MCF 10A (cell line): ENCODE measurements at regions not wholly inside any gene's neighbourhood (a gene's known extent, or its start where the extent isn't known, plus 50 kb on each side); places are given as distances from the start of the nearest gene placed in this dataset.
"Not testable (repeated sequence)": the region's sequence is repeated elsewhere in the genome, so short reads cannot be mapped to it uniquely, and the experiment has no call there.

ENCODE experiments used
- BruUV-seq: library from RNA; stranded (reverse); fragments of 400-500 nt; replicated peaks from 2 replicates; lab custom pipeline; 2021; lab: Mats Ljungman, UMichigan
- CTCF ChIA-PET: fragments of 300-600 bp; sonication (Branson Sonifier 250); formaldehyde crosslinking; extraction: SDS; loops from one replicate; lab custom pipeline; 2021; ENCODE audit warnings: antibody characterized with exemption, inconsistent platforms; lab: Yijun Ruan, JAX
- POLR2A ChIA-PET: fragments of 300-600, 350-650 bp; sonication (Branson Sonifier 250); formaldehyde crosslinking; extraction: SDS; loops from one replicate; lab custom pipeline; 2020; ENCODE audit warnings: antibody characterized with exemption, inconsistent platforms; lab: Yijun Ruan, JAX
- DNase-seq: peaks from one replicate; pipeline ENCODE4 v3.0.0-alpha.2; 2018; ENCODE audit not compliant: unreplicated experiment
- H3K27ac Mint-ChIP-seq: one replicate; pipeline ENCODE4 v1.8.0; 2022; ENCODE audit warnings: mild to moderate bottlenecking, low read depth, mixed read lengths; ENCODE audit not compliant: unreplicated experiment
- H3K27me3 Mint-ChIP-seq: one replicate; pipeline ENCODE4 v1.8.0; 2022; ENCODE audit warnings: mixed read lengths; ENCODE audit not compliant: insufficient read depth, unreplicated experiment
- H3K36me3 Mint-ChIP-seq: one replicate; pipeline ENCODE4 v1.8.0; 2022; ENCODE audit warnings: mild to moderate bottlenecking, moderate library complexity, mixed read lengths; ENCODE audit not compliant: insufficient read depth, unreplicated experiment
- H3K4me1 Mint-ChIP-seq: one replicate; pipeline ENCODE4 v1.8.0; 2022; ENCODE audit warnings: mixed read lengths; ENCODE audit not compliant: insufficient read depth, unreplicated experiment
- H3K4me3 Mint-ChIP-seq: one replicate; pipeline ENCODE4 v1.8.0; 2022; ENCODE audit warnings: mild to moderate bottlenecking, moderate library complexity, mixed read lengths; ENCODE audit not compliant: unreplicated experiment
- H3K9me3 Mint-ChIP-seq: one replicate; pipeline ENCODE4 v1.8.0; 2022; ENCODE audit warnings: mixed read lengths; ENCODE audit not compliant: unreplicated experiment
- intact Hi-C: fragments of 100-400 bp; cut with micrococcal nuclease; formaldehyde crosslinking; loops from 2 replicates; pipeline ENCODE4 v1.14.1; 2022
- TF ChIP-seq, protein P1 (sequence below): fragments of 200-600 bp; IDR thresholded peaks from one replicate; pipeline ENCODE4 v1.8.0; 2022; ENCODE audit warnings: antibody characterized with exemption, mild to moderate bottlenecking; ENCODE audit not compliant: unreplicated experiment

DNA sequence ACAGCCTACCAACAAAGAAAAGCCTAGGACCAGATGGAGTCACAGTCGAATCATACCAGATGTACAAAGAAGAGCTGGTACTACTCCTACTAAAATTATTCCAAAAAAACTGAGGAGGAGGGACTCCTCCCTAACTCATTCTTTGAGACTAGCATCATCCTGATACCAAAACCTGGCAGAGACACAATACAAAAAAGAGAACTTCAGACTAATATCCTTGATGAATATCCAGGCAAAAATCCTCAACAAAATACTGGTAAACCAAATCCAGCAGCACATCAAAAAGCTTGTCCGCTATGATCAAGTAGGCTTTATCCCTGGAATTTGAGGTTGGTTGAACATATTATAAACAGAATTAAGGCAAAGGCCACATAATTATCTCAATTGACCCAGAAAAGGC, 900.4 kb upstream of the ARRDC3 start:
- H3K9me3 Mint-ChIP-seq, result peaks cover 16% of the 10 kb centered on the region
- CTCF ChIA-PET, result interaction anchor here (0.5 to 0.6 kb wide), 2 partner anchors 26 to 42 kb away, joined by 3 read pairs; no protein-coding TSS in a partner anchor
- H3K4me3 Mint-ChIP-seq, result no peak overlapping the region
- intact Hi-C loops, result no loop called here
- H3K36me3 Mint-ChIP-seq, result no peaks in the 10 kb centered on the region
- H3K4me1 Mint-ChIP-seq, result no peaks in the 10 kb centered on the region
- no TSS peak for BruUV-seq
- H3K27ac Mint-ChIP-seq, result no peak overlapping the region
- TF ChIP-seq, protein P1, sequence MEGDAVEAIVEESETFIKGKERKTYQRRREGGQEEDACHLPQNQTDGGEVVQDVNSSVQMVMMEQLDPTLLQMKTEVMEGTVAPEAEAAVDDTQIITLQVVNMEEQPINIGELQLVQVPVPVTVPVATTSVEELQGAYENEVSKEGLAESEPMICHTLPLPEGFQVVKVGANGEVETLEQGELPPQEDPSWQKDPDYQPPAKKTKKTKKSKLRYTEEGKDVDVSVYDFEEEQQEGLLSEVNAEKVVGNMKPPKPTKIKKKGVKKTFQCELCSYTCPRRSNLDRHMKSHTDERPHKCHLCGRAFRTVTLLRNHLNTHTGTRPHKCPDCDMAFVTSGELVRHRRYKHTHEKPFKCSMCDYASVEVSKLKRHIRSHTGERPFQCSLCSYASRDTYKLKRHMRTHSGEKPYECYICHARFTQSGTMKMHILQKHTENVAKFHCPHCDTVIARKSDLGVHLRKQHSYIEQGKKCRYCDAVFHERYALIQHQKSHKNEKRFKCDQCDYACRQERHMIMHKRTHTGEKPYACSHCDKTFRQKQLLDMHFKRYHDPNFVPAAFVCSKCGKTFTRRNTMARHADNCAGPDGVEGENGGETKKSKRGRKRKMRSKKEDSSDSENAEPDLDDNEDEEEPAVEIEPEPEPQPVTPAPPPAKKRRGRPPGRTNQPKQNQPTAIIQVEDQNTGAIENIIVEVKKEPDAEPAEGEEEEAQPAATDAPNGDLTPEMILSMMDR, result no peak
- no peak for DNase-seq
- no peaks in the 10 kb centered on the region for H3K27me3 Mint-ChIP-seq
- POLR2A ChIA-PET, result no interaction called here

DNA sequence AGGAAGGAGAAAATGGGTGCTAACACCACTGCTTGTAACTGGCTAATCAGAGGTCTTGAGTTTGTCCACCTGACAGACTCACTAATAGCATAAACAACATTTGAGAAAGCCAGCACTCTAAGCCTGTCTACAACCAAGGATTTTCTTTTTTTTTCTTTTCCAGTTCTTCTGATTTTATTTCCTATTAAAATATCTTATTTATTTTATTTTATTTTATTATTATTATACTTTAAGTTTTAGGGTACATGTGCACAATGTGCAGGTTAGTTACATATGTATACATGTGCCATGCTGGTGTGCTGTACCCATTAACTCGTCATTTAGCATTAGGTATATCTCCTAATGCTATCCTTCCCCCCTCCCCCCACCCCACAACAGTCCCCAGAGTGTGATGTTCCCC, 888.6 kb upstream of the ARRDC3 start:
- POLR2A ChIA-PET, H3K27me3 Mint-ChIP-seq, H3K9me3 Mint-ChIP-seq, H3K4me3 Mint-ChIP-seq, H3K27ac Mint-ChIP-seq, CTCF ChIA-PET, H3K36me3 Mint-ChIP-seq, H3K4me1 Mint-ChIP-seq, intact Hi-C loops, BruUV-seq, DNase-seq: not testable (repeated sequence)

DNA sequence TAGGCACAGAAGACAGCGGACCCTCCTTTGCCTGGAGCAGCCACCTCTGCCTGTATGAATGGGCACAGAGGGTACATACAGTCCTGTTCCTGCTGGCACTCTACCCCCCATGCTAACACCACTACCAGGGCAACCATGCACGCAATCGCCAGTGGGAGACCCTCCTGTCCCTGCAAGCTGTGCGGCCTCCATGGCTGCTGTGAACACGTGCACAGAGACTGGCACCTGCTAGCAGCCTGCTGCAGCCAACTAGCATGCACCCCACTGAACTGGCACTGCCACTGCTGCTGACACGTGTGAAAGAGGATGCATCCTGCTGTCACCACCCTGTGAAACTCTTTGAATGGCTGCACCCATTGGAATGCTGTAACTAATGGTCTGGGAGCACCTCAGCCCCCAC, 885.2 kb upstream of the ARRDC3 start:
- BruUV-seq, result no TSS peak
- no peak overlapping the region for H3K4me3 Mint-ChIP-seq
- no peaks in the 10 kb centered on the region for H3K9me3 Mint-ChIP-seq
- intact Hi-C loops, result no loop called here
- H3K4me1 Mint-ChIP-seq, result no peaks in the 10 kb centered on the region
- CTCF ChIA-PET, result no interaction called here
- no peak overlapping the region for H3K27ac Mint-ChIP-seq
- peaks cover 23% of the 10 kb centered on the region for H3K27me3 Mint-ChIP-seq
- POLR2A ChIA-PET, result no interaction called here
- H3K36me3 Mint-ChIP-seq, result no peaks in the 10 kb centered on the region
- DNase-seq, result no peak
- TF ChIP-seq, protein P1, result no peak

DNA sequence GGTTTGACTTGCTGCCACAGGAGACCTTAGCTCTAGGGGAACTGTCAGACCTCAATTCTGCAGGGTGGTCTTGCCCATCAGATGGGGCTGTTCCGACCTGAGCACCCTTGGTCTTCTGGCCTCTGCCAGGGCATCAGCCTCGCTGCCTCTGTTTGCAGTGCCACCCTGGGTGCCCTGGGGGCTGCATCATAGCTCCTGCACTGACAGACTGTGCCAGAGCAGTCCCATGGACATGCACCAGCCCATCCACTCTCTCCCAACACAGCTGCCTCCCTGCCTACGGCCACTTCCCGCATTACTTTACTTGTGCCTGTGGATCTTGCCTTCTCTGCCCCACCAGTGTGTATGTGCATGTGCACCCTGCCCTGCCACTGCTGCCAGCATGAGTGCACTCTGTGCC, 884.7 kb upstream of the ARRDC3 start:
- no TSS peak for BruUV-seq
- TF ChIP-seq, protein P1, result no peak
- POLR2A ChIA-PET, result no interaction called here
- no peak overlapping the region for H3K27ac Mint-ChIP-seq
- no peak for DNase-seq
- intact Hi-C loops, result no loop called here
- CTCF ChIA-PET, result no interaction called here
- H3K36me3 Mint-ChIP-seq, result no peaks in the 10 kb centered on the region
- no peak overlapping the region for H3K4me3 Mint-ChIP-seq
- H3K4me1 Mint-ChIP-seq, result no peaks in the 10 kb centered on the region
- H3K9me3 Mint-ChIP-seq, result no peaks in the 10 kb centered on the region
- peaks cover 23% of the 10 kb centered on the region for H3K27me3 Mint-ChIP-seq

DNA sequence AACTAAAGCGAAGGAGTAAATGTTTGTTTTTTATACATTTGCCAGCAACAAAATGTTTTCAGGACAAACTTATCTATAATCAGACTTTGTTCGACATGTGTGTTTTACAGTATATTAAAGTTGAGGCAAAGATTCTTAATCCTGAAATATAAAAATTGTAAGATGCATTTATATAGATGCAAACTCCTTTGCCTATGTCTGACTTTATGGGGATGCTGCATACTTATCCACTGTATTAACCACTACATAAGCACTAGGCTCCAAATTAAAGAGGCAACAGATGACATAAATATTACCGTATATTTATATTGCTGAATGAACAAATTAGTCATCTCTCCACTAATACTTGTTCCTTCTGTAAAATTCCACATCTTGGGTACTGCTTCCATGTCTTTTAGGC, 882.7 kb upstream of the ARRDC3 start:
- no peak overlapping the region for H3K27ac Mint-ChIP-seq
- ChIA-PET CTCF (no interaction called here), POLR2A (no interaction called here)
- TF ChIP-seq, protein P1, result no peak
- no peaks in the 10 kb centered on the region for H3K4me1 Mint-ChIP-seq
- peaks cover 23% of the 10 kb centered on the region for H3K27me3 Mint-ChIP-seq
- no TSS peak for BruUV-seq
- intact Hi-C loops, result no loop called here
- H3K9me3 Mint-ChIP-seq, result no peaks in the 10 kb centered on the region
- no peak overlapping the region for H3K4me3 Mint-ChIP-seq
- no peaks in the 10 kb centered on the region for H3K36me3 Mint-ChIP-seq
- DNase-seq, result no peak

DNA sequence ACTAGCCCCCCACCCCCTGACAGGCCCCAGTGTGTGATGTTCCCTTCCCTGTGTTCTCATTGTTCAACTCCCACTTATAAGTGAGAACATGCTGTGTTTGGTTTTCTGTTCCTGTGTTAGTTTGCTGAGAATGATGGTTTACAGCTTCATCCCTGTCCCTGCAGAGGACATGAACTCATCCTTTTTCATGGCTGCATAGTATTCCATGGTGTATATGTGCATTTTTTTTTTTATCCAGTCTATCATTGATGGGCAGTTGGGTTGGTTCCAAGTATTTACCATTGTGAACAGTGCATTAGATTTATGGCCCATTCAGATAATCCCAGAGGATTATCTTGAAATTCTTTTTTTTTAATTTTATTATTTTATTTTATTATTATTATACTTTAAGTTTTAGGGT, 872.5 kb upstream of the ARRDC3 start:
- CTCF ChIA-PET, POLR2A ChIA-PET, H3K36me3 Mint-ChIP-seq: not testable (repeated sequence)

More for the DNA sequence above, 872.5 kb upstream of the ARRDC3 start:
- BruUV-seq, H3K4me3 Mint-ChIP-seq, DNase-seq, intact Hi-C loops, H3K27ac Mint-ChIP-seq, H3K27me3 Mint-ChIP-seq, H3K4me1 Mint-ChIP-seq, H3K9me3 Mint-ChIP-seq: not testable (repeated sequence)
